HEK293 (cell line): ENCODE measurements at regions not wholly inside any gene's neighbourhood (a gene's known extent, or its start where the extent isn't known, plus 50 kb on each side); places are given as distances from the start of the nearest gene placed in this dataset.

Experiments
- CTCF ChIA-PET: fragments of 350-600 bp; formaldehyde crosslinking; extraction: SDS; loops from one replicate; lab custom pipeline; 2021; ENCODE audit warnings: antibody characterized with exemption; lab: Yijun Ruan, JAX
- POLR2A ChIA-PET: fragments of 300-600 bp; formaldehyde crosslinking; extraction: SDS; loops from one replicate; lab custom pipeline; 2020; ENCODE audit warnings: antibody characterized with exemption, inconsistent platforms; lab: Yijun Ruan, JAX
- H3K27ac ChIP-seq: fragments of 200-500 bp; sonication (Bioruptor generic); 2 replicates; pipeline ENCODE4 v1.5.1; 2014; ENCODE audit warnings: low read depth, low read length, control low read depth, inconsistent platforms; ENCODE audit errors: extremely low read depth
- H3K36me3 ChIP-seq, 2 experiments: fragments of 200-500 bp in 1 of 2; sonication (Bioruptor generic) in 1 of 2; 1 replicate in 1 of 2; 2 replicates in 1 of 2; pipeline ENCODE4 v1.5.1; 2014 to 2017; ENCODE audit warnings: inconsistent platforms in 2 of 2, low read length in 2 of 2; ENCODE audit not compliant: control insufficient read depth in 2 of 2, insufficient read depth in 1 of 2
- H3K4me1 ChIP-seq: fragments of 200-500 bp; sonication (Bioruptor generic); 2 replicates; pipeline ENCODE4 v1.5.1; 2014; ENCODE audit warnings: mild to moderate bottlenecking, low read length, inconsistent platforms; ENCODE audit not compliant: control insufficient read depth, insufficient read depth
- H3K4me3 ChIP-seq: 2 replicates; pipeline ENCODE4 v1.5.1; 2011; ENCODE audit warnings: low read depth, mild to moderate bottlenecking, control low read depth, low read length, moderate library complexity
- H3K9me3 ChIP-seq: fragments of 200-500 bp; sonication (Bioruptor generic); 2 replicates; pipeline ENCODE4 v1.5.1; 2014; ENCODE audit warnings: low read depth, low read length, inconsistent platforms; ENCODE audit not compliant: control insufficient read depth, insufficient read depth
- KLF1 ChIP-seq: fragments of 450-650 bp; formaldehyde crosslinking; IDR thresholded peaks from 2 replicates; pipeline ENCODE4 v1.5.1; 2016; ENCODE audit warnings: missing biosample characterization, missing genetic modification characterization
- KLF17 ChIP-seq: fragments of 450-650 bp; formaldehyde crosslinking; IDR thresholded peaks from 2 replicates; pipeline ENCODE4 v1.5.1; 2016; ENCODE audit warnings: missing biosample characterization, missing genetic modification characterization
- PBX3 ChIP-seq: sonication (generic); formaldehyde crosslinking; IDR thresholded peaks from 2 replicates; pipeline ENCODE4 v1.8.1; 2022; ENCODE audit warnings: mild to moderate bottlenecking, moderate library complexity, missing genetic modification reagents
- SALL2 ChIP-seq: fragments of 450-650 bp; formaldehyde crosslinking; IDR thresholded peaks from 2 replicates; pipeline ENCODE4 v1.5.0; 2017; ENCODE audit warnings: missing biosample characterization, mild to moderate bottlenecking, missing genetic modification characterization, borderline replicate concordance
- WT1 ChIP-seq: fragments of 450-650 bp; formaldehyde crosslinking; IDR thresholded peaks from 2 replicates; pipeline ENCODE4 v1.5.1; 2016; ENCODE audit warnings: missing biosample characterization, missing genetic modification characterization
- ZIC2 ChIP-seq: fragments of 450-650 bp; formaldehyde crosslinking; IDR thresholded peaks from 2 replicates; pipeline ENCODE4 v1.5.1; 2016; ENCODE audit warnings: missing biosample characterization, missing genetic modification characterization
- ZNF114 ChIP-seq: fragments of 450-650 bp; formaldehyde crosslinking; IDR thresholded peaks from 2 replicates; pipeline ENCODE4 v1.5.0; 2017; ENCODE audit warnings: missing biosample characterization, missing genetic modification characterization
- ZNF350 ChIP-seq: fragments of 450-650 bp; formaldehyde crosslinking; IDR thresholded peaks from 2 replicates; pipeline ENCODE4 v1.5.0; 2017; ENCODE audit warnings: missing biosample characterization, mild to moderate bottlenecking, missing genetic modification characterization
- ZNF37A ChIP-seq: fragments of 450-650 bp; IDR thresholded peaks from 2 replicates; pipeline ENCODE4 v1.5.1; 2018; ENCODE audit warnings: missing biosample characterization, missing genetic modification characterization
- ZNF423 ChIP-seq: fragments of 450-650 bp; formaldehyde crosslinking; IDR thresholded peaks from 2 replicates; pipeline ENCODE4 v1.5.1; 2016; ENCODE audit warnings: missing biosample characterization, missing genetic modification characterization
- ZNF560 ChIP-seq: fragments of 450-650 bp; formaldehyde crosslinking; IDR thresholded peaks from 2 replicates; pipeline ENCODE4 v1.5.1; 2017; ENCODE audit warnings: missing biosample characterization, missing genetic modification characterization, borderline replicate concordance
- ZNF629 ChIP-seq: fragments of 450-650 bp; formaldehyde crosslinking; IDR thresholded peaks from 2 replicates; pipeline ENCODE4 v1.5.1; 2017; ENCODE audit warnings: missing biosample characterization, missing genetic modification characterization
- ZNF704 ChIP-seq: fragments of 450-650 bp; formaldehyde crosslinking; IDR thresholded peaks from 2 replicates; pipeline ENCODE4 v1.5.1; 2016; ENCODE audit warnings: missing biosample characterization, missing genetic modification characterization
- ZNF747 ChIP-seq: fragments of 450-650 bp; formaldehyde crosslinking; IDR thresholded peaks from 2 replicates; pipeline ENCODE4 v1.5.1; 2016; ENCODE audit warnings: missing biosample characterization, missing genetic modification characterization
- ZNF76 ChIP-seq: fragments of 450-650 bp; formaldehyde crosslinking; IDR thresholded peaks from 2 replicates; pipeline ENCODE4; 2016; ENCODE audit warnings: low read depth, missing biosample characterization, missing genetic modification characterization, borderline replicate concordance
- ZNF777 ChIP-seq: fragments of 450-650 bp; formaldehyde crosslinking; IDR thresholded peaks from 2 replicates; pipeline ENCODE4 v1.5.1; 2017; ENCODE audit warnings: missing biosample characterization, missing genetic modification characterization, borderline replicate concordance
- ZSCAN16 ChIP-seq: fragments of 450-650 bp; formaldehyde crosslinking; IDR thresholded peaks from 2 replicates; pipeline ENCODE4 v1.5.1; 2016; ENCODE audit warnings: missing biosample characterization, missing genetic modification characterization
- ZSCAN4 ChIP-seq: fragments of 450-650 bp; formaldehyde crosslinking; IDR thresholded peaks from 2 replicates; pipeline ENCODE4 v1.5.1; 2017; ENCODE audit warnings: missing biosample characterization, missing genetic modification characterization
- ZXDB ChIP-seq: fragments of 450-650 bp; formaldehyde crosslinking; IDR thresholded peaks from 2 replicates; pipeline ENCODE4 v1.5.1; 2016; ENCODE audit warnings: missing biosample characterization, missing genetic modification characterization
- TF ChIP-seq, protein P1 (sequence below): fragments of 450-650 bp; formaldehyde crosslinking; IDR thresholded peaks from 2 replicates; pipeline ENCODE4 v1.5.1; 2017; ENCODE audit warnings: missing biosample characterization, missing genetic modification characterization
- TF ChIP-seq, protein P2 (sequence below): fragments of 450-650 bp; formaldehyde crosslinking; IDR thresholded peaks from 2 replicates; pipeline ENCODE4 v1.5.1; 2016; ENCODE audit warnings: missing biosample characterization, missing genetic modification characterization
- TF ChIP-seq, protein P3 (sequence below): fragments of 450-650 bp; IDR thresholded peaks from 2 replicates; pipeline ENCODE4 v1.5.1; 2018; ENCODE audit warnings: missing biosample characterization, missing genetic modification characterization

DNA sequence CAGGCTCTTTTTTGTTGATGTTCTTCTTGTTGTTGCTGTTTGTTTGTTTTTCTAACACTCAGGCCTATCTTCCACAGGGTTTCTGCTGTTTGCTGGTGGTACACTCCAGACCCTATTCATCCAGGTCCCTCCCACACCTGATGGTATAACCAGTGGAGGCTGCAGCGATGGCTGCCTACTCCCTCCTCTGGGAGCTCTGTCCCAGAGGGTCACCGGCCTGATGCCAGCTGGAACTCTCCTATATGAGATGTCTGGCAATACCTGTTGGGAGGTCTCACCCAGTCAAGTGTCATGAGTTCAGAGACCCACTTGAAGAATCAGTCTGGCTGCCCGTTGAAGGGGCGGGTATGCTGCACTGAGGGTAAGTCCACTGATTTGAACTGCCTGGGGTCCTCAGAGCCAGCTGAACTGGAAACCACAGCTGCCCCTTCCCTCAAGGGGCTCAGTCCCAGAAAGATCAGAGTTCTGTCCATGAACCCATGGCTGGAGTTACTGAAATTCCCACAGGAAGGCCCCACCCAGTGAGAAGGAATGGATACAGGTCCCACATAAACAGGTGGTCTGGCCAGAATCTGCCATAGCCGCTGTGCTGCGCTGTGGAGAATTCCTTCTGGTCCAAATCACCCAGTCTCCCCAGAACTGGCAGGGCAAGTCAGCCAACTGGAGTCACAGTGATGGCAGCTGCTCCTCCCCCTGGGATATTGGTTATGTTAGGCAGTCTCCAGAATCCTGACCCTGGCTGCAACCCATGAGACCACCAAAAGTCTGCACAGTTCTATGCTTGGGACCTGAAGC lies 664.4 kb downstream of the FRK start (continued):
- no peak for TF ChIP-seq ZSCAN4 (tag by site-specific recombination)
- TF ChIP-seq ZNF777 (tag by site-specific recombination): no peak

- Histone ChIP-seq H3K27ac (no peak overlapping the region), H3K9me3 (no peaks in the 10 kb centered on the region), H3K36me3 (no peaks in the 10 kb centered on the region), H3K4me3 (no peak overlapping the region), H3K4me1 (no peaks in the 10 kb centered on the region)
- ChIA-PET CTCF (no interaction called here), POLR2A (no interaction called here)
- TF ChIP-seq PBX3 (CRISPR knock-in tag): no peak
- TF ChIP-seq ZNF560: no peak
- TF ChIP-seq, protein P1, sequence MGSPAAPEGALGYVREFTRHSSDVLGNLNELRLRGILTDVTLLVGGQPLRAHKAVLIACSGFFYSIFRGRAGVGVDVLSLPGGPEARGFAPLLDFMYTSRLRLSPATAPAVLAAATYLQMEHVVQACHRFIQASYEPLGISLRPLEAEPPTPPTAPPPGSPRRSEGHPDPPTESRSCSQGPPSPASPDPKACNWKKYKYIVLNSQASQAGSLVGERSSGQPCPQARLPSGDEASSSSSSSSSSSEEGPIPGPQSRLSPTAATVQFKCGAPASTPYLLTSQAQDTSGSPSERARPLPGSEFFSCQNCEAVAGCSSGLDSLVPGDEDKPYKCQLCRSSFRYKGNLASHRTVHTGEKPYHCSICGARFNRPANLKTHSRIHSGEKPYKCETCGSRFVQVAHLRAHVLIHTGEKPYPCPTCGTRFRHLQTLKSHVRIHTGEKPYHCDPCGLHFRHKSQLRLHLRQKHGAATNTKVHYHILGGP (tag by site-specific recombination): no peak
- no peak for TF ChIP-seq WT1
- TF ChIP-seq KLF17 (tag by site-specific recombination): no peak
Observed at GRCh38 chr6:115393821-115394220, 666.9 kb downstream of the FRK start.

DNA sequence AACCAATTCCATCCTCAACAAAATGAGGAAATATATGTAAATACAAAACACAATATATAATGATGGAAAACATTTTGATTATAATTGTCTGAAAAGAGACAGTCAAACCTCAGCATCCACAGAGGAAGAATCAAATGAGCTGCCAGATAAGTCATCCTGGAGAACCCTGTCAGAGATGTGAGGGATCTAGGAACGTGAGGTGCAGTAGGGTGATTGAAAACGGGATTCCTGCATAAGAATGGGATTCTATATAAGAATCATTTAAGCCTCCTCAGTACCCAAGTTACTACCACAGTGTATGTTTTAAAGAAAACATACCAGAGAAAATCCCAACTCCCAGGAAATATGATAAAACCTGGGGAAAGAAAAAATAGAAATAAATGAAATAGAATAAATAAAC lies 690.5 kb downstream of the FRK start:
- POLR2A ChIA-PET: no interaction called here
- Histone ChIP-seq H3K4me1 (no peaks in the 10 kb centered on the region), H3K9me3 (no peaks in the 10 kb centered on the region), H3K27ac (no peak overlapping the region), H3K4me3 (no peak overlapping the region), H3K36me3 (no peaks in the 10 kb centered on the region)
- CTCF ChIA-PET: no interaction called here
- TF ChIP-seq ZNF350 (tag by site-specific recombination) (no peak), ZNF76 (no peak), KLF1 (tag by site-specific recombination) (no peak), ZSCAN16 (tag by site-specific recombination) (no peak), KLF17 (tag by site-specific recombination) (no peak), ZXDB (tag by site-specific recombination) (no peak), SALL2 (tag by site-specific recombination) (no peak), ZNF114 (no peak), ZIC2 (no peak), ZNF704 (tag by site-specific recombination) (no peak), ZNF747 (tag by site-specific recombination) (no peak), ZNF629 (tag by site-specific recombination) (no peak), ZNF423 (tag by site-specific recombination) (no peak), ZNF37A (tag by site-specific recombination) (no peak)
- TF ChIP-seq, protein P2, sequence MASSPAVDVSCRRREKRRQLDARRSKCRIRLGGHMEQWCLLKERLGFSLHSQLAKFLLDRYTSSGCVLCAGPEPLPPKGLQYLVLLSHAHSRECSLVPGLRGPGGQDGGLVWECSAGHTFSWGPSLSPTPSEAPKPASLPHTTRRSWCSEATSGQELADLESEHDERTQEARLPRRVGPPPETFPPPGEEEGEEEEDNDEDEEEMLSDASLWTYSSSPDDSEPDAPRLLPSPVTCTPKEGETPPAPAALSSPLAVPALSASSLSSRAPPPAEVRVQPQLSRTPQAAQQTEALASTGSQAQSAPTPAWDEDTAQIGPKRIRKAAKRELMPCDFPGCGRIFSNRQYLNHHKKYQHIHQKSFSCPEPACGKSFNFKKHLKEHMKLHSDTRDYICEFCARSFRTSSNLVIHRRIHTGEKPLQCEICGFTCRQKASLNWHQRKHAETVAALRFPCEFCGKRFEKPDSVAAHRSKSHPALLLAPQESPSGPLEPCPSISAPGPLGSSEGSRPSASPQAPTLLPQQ (tag by site-specific recombination): no peak
- TF ChIP-seq, protein P3, sequence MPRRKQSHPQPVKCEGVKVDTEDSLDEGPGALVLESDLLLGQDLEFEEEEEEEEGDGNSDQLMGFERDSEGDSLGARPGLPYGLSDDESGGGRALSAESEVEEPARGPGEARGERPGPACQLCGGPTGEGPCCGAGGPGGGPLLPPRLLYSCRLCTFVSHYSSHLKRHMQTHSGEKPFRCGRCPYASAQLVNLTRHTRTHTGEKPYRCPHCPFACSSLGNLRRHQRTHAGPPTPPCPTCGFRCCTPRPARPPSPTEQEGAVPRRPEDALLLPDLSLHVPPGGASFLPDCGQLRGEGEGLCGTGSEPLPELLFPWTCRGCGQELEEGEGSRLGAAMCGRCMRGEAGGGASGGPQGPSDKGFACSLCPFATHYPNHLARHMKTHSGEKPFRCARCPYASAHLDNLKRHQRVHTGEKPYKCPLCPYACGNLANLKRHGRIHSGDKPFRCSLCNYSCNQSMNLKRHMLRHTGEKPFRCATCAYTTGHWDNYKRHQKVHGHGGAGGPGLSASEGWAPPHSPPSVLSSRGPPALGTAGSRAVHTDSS (tag by site-specific recombination): no peak
